ENCODE measurements at regions not wholly inside any gene's neighbourhood (a gene's known extent, or its start where the extent isn't known, plus 50 kb on each side); places are given as distances from the start of the nearest gene placed in this dataset.

GRCh38 chr5:168204165-168204564 is 87.3 kb upstream of the WWC1 start:
- no peak for ATAC-seq
- DNase-seq: no peak
- 83 to 84% methylated on average over 6 of the region's 6 CpGs for WGBS, 2 donors

GRCh38 chr5:168207450-168208029 is 83.9 kb upstream of the WWC1 start:
- no peak for DNase-seq
- no peak overlapping the region for H3K27ac ChIP-seq
- TF ChIP-seq CTCF (IDR thresholded peaks at IDR 0.05): no peak
- no peaks in the 10 kb centered on the region for H3K36me3 ChIP-seq
- intact Hi-C loops (cut with DNase I): no loop called here
- no peaks in the 10 kb centered on the region for H3K9me3 ChIP-seq
- no peaks in the 10 kb centered on the region for H3K27me3 ChIP-seq
- H3K4me3 ChIP-seq: no peak overlapping the region
- 75 to 77% methylated on average over 7 of the region's 7 CpGs for WGBS, 2 donors
- no peaks in the 10 kb centered on the region for H3K4me1 ChIP-seq
- FAIRE-seq: no peak
- ATAC-seq: no peak

More at GRCh38 chr5:168204165-168204564, 87.3 kb upstream of the WWC1 start:
- Histone ChIP-seq H3K4me1 (no peaks in the 10 kb centered on the region), H3K27ac (no peak overlapping the region), H3K9me3 (no peaks in the 10 kb centered on the region), H3K27me3 (no peaks in the 10 kb centered on the region), H3K4me3 (no peak overlapping the region), H3K36me3 (no peaks in the 10 kb centered on the region)
- intact Hi-C loops (cut with DNase I): no loop called here
- FAIRE-seq: no peak
- no peak for TF ChIP-seq CTCF (IDR thresholded peaks at IDR 0.05)

GRCh38 chr5:168209244-168209995 is 82.0 kb upstream of the WWC1 start:
- H3K36me3 ChIP-seq: no peaks in the 10 kb centered on the region
- H3K27ac ChIP-seq: no peak overlapping the region
- H3K4me1 ChIP-seq: no peaks in the 10 kb centered on the region
- 65 to 72% methylated on average over 1 of the region's 1 CpG for WGBS, 2 donors
- no peak for FAIRE-seq
- intact Hi-C loops (cut with DNase I): no loop called here
- H3K4me3 ChIP-seq: no peak overlapping the region
- TF ChIP-seq CTCF (IDR thresholded peaks at IDR 0.05): no peak
- H3K9me3 ChIP-seq: no peaks in the 10 kb centered on the region
- ATAC-seq: no peak
- no peak for DNase-seq
- H3K27me3 ChIP-seq: no peaks in the 10 kb centered on the region

GRCh38 chr5:168209997-168210396 is 81.4 kb upstream of the WWC1 start:
- no peak overlapping the region for H3K4me3 ChIP-seq
- H3K9me3 ChIP-seq: no peaks in the 10 kb centered on the region
- no peaks in the 10 kb centered on the region for H3K27me3 ChIP-seq
- no peaks in the 10 kb centered on the region for H3K36me3 ChIP-seq
- FAIRE-seq (no peak), DNase-seq (no peak), ATAC-seq (no peak)
- 78 to 87% methylated on average over 3 of the region's 3 CpGs for WGBS, 2 donors
- H3K4me1 ChIP-seq: no peaks in the 10 kb centered on the region
- intact Hi-C loops (cut with DNase I): no loop called here
- no peak overlapping the region for H3K27ac ChIP-seq
- no peak for TF ChIP-seq CTCF (IDR thresholded peaks at IDR 0.05)

GRCh38 chr5:168211245-168211644 is 80.2 kb upstream of the WWC1 start:
- H3K36me3 ChIP-seq: no peaks in the 10 kb centered on the region

More at GRCh38 chr5:168211245-168211644, 80.2 kb upstream of the WWC1 start:
- no peaks in the 10 kb centered on the region for H3K27me3 ChIP-seq
- no peak overlapping the region for H3K4me3 ChIP-seq
- no peak overlapping the region for H3K27ac ChIP-seq
- no peak for FAIRE-seq
- no peak for TF ChIP-seq CTCF (IDR thresholded peaks at IDR 0.05)
- no peak for DNase-seq
- ATAC-seq: no peak
- intact Hi-C loops (cut with DNase I): no loop called here
- no peaks in the 10 kb centered on the region for H3K9me3 ChIP-seq
- no peaks in the 10 kb centered on the region for H3K4me1 ChIP-seq

All from pancreas (tissue), 10 donors.